Endothelial cell of umbilical vein (primary cell): ENCODE measurements at regions not wholly inside any gene's neighbourhood (a gene's known extent, or its start where the extent isn't known, plus 50 kb on each side); places are given as distances from the start of the nearest gene placed in this dataset.

Source experiments
- BruUV-seq: library from RNA; stranded (reverse); fragments of 400-500 nt; replicated peaks from 2 replicates; lab custom pipeline; 2021; lab: Mats Ljungman, UMichigan
- CTCF ChIA-PET: fragments of 300-600, 350-600 bp; sonication (Branson Sonifier 250); formaldehyde crosslinking; loops from one replicate; lab custom pipeline; 2021; ENCODE audit warnings: antibody characterized with exemption, inconsistent platforms; lab: Charles Lee
- POLR2A ChIA-PET: fragments of 300-600, 350-600 bp; sonication (Branson Sonifier 250); formaldehyde crosslinking; loops from one replicate; lab custom pipeline; 2021; ENCODE audit warnings: antibody characterized with exemption, inconsistent platforms; lab: Charles Lee
- DNase-seq: peaks from one replicate; pipeline ENCODE4 v3.0.0-alpha.2; 2011; ENCODE audit warnings: low read depth, low spot score
- FAIRE-seq: peaks from 2 replicates; lab custom pipeline; 2011; peaks lifted over from hg19 to GRCh38; lab: Jason Lieb, UNC
- H2AFZ ChIP-seq: 2 replicates; pipeline ENCODE4 v1.6.0; 2012; ENCODE audit warnings: low read depth, low read length, control low read depth, inconsistent platforms
- H3K27ac ChIP-seq: 2 replicates; pipeline ENCODE4 v1.5.1; 2011; ENCODE audit warnings: low read depth, mild to moderate bottlenecking, control low read depth, low read length, moderate library complexity; ENCODE audit not compliant: insufficient read depth
- H3K27me3 ChIP-seq, 2 experiments: 2 replicates each; pipeline versions ENCODE4 v1.6.0 to v1.6.1; 2011; ENCODE audit warnings: low read length in 2 of 2, mixed read lengths in 1 of 2; ENCODE audit not compliant: control insufficient read depth in 2 of 2, insufficient read depth in 2 of 2
- H3K36me3 ChIP-seq, 2 experiments: 2 replicates in 1 of 2; 3 replicates in 1 of 2; pipeline ENCODE4 v1.5.1; 2011; ENCODE audit warnings: low read length in 2 of 2, mild to moderate bottlenecking in 1 of 2, moderate library complexity in 1 of 2; ENCODE audit not compliant: control insufficient read depth in 2 of 2, insufficient read depth in 2 of 2; ENCODE audit errors: extremely low read depth in 1 of 2
- H3K4me1 ChIP-seq: 3 replicates; pipeline ENCODE4 v1.5.1; 2011; ENCODE audit warnings: mild to moderate bottlenecking, low read length; ENCODE audit not compliant: control insufficient read depth, insufficient read depth; ENCODE audit errors: extremely low read depth
- H3K4me2 ChIP-seq: 2 replicates; pipeline ENCODE4 v1.6.1; 2011; ENCODE audit warnings: low read length, control low read depth, mixed read lengths; ENCODE audit not compliant: insufficient read depth
- H3K4me3 ChIP-seq, 3 experiments: fragments of 200-600 bp in 1 of 3; sonication (generic), shearing (Covaris generic) in 1 of 3; replicated peaks in 1 of 3; 2 replicates each; pipeline ENCODE4 v1.5.1; 2011 to 2016; ENCODE audit warnings: control low read depth in 3 of 3, low read length in 3 of 3, mild to moderate bottlenecking in 2 of 3, inconsistent platforms in 1 of 3, low read depth in 1 of 3, moderate library complexity in 1 of 3; ENCODE audit not compliant: insufficient read depth in 1 of 3
- H3K79me2 ChIP-seq: 2 replicates; pipeline ENCODE4 v1.6.0; 2012; ENCODE audit warnings: low read length, inconsistent platforms; ENCODE audit not compliant: control insufficient read depth, insufficient read depth
- H3K9ac ChIP-seq: replicated peaks from 2 replicates; pipeline ENCODE3; 2011; ENCODE audit warnings: low read length, control low read depth; ENCODE audit not compliant: insufficient read depth; ENCODE audit errors: extremely low read depth
- H3K9me1 ChIP-seq: replicated peaks from 3 replicates; pipeline ENCODE4 v1.6.0; 2011; ENCODE audit warnings: mild to moderate bottlenecking, low read length; ENCODE audit not compliant: control insufficient read depth, insufficient read depth; ENCODE audit errors: extremely low read depth
- H3K9me3 ChIP-seq: replicated peaks from 2 replicates; pipeline ENCODE4 v1.5.1; 2012; ENCODE audit warnings: low read length, inconsistent platforms; ENCODE audit not compliant: control insufficient read depth, insufficient read depth
- H4K20me1 ChIP-seq: replicated peaks from 2 replicates; pipeline ENCODE3; 2011; ENCODE audit warnings: mild to moderate bottlenecking, low read length; ENCODE audit not compliant: control insufficient read depth, insufficient read depth; ENCODE audit errors: extremely low read depth
- EZH2 ChIP-seq: IDR thresholded peaks from 2 replicates; pipeline ENCODE4 v1.6.1; 2012; ENCODE audit warnings: borderline replicate concordance, low read depth, mild to moderate bottlenecking, moderate library complexity, low read length, inconsistent platforms; ENCODE audit not compliant: severe bottlenecking
- GATA2 ChIP-seq: IDR thresholded peaks from 2 replicates; pipeline ENCODE4 v1.7.0; 2011; ENCODE audit warnings: low read depth, mild to moderate bottlenecking, moderate library complexity, mixed read lengths, low read length; ENCODE audit not compliant: insufficient read length, insufficient read depth
- JUN ChIP-seq: IDR thresholded peaks from 2 replicates; pipeline ENCODE4 v1.6.1; 2011; ENCODE audit warnings: borderline replicate concordance, low read depth; ENCODE audit not compliant: insufficient read length, insufficient read depth
- MYC ChIP-seq: IDR thresholded peaks from one replicate; pipeline ENCODE4 v1.6.1; 2011; ENCODE audit warnings: mild to moderate bottlenecking, low read depth, low read length
- POLR2A ChIP-seq: IDR thresholded peaks from 2 replicates; pipeline ENCODE4 v1.6.1; 2012; ENCODE audit warnings: low read depth, mild to moderate bottlenecking, control low read depth, low read length
- POLR2AphosphoS5 ChIP-seq: IDR thresholded peaks from 2 replicates; pipeline ENCODE4 v1.6.1; 2012; ENCODE audit warnings: low read depth, mild to moderate bottlenecking, control low read depth, low read length, moderate library complexity; ENCODE audit not compliant: insufficient read depth
- dilution Hi-C: fragments of 300-500 bp; cut with MboI; formaldehyde crosslinking; loops from one replicate; pipeline ENCODE4 v1.15.0; 2019; ENCODE audit warnings: low sequenced_read_pairs; ENCODE audit not compliant: extremely low pct_ligation_motif_present
- intact Hi-C: fragments of 100-400 bp; cut with micrococcal nuclease; formaldehyde crosslinking; loops from one replicate; pipeline ENCODE4 v1.10.0; 2022
- TF ChIP-seq, protein P1 (sequence below), 2 donors: IDR thresholded peaks; 1 replicate in 1 of 2; 2 replicates in 1 of 2; pipeline ENCODE4 v1.5.1; 2011; ENCODE audit warnings: low read length in 2 of 2, mild to moderate bottlenecking in 2 of 2, moderate library complexity in 2 of 2, control low read depth in 1 of 2, inconsistent platforms in 1 of 2, low read depth in 1 of 2; ENCODE audit not compliant: insufficient read depth in 1 of 2; ENCODE audit errors: extremely low read depth in 1 of 2
- TF ChIP-seq, protein P2 (sequence below): IDR thresholded peaks from 2 replicates; pipeline ENCODE4 v1.6.1; 2011; ENCODE audit not compliant: insufficient read depth, insufficient read length

DNA sequence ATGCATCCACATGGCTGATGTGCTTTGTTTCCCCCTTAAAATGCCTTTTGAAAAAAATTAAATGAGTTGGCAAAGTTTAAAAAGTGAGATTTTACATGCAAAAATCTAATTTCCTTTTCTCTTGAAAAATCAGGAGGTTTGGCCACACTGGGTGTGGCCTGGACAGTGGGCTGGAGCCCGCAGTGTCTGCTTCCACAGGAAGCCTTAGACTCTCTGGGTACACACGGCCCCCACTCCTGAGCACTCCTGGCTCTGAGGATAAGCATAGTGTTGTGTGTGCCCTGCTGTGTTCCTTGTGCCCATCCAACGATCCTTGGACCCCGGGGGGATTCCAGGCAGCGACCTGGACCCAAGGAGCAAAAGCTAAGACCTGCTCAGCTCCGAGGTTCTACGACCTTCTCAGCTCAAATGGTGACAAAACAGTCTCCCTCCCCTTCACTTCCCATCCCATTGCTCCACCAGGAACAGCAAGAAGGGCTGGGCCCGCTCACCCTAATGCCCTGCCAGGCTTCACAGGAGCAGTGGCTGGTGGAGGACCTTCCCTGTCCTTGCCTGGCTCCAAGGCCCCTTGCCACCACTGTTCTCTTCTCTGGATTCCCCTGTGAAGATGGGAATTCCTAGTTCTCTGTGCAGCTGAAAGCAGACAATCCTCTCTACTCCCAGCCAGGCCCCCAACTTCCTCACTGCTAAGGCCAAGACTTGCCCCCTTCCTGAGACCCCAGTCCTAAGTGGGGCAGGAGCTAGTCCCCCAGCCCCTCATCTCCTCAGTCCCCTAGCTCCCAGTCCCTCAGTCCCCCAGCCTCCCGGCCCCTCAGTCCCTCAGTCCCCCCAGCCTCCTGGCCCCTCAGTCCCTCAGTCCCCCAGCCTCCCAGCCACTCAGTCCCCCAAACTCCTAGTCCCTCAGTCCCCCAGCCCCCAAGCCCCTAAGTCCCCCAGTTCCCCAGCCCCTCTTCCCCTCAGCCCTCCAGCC is 395.8 kb downstream of the PTPRU start:
- Histone ChIP-seq H3K27ac (no peak overlapping the region), H3K36me3 (no peaks in the 10 kb centered on the region), H3K9me3 (no peaks in the 10 kb centered on the region), H3K27me3 (no peaks in the 10 kb centered on the region), H3K9ac (no peak overlapping the region), H2AFZ (no peak overlapping the region), H3K4me1 (no peaks in the 10 kb centered on the region), H4K20me1 (no peaks in the 10 kb centered on the region), H3K4me2 (no peak overlapping the region), H3K9me1 (no peaks in the 10 kb centered on the region), H3K79me2 (no peaks in the 10 kb centered on the region), H3K4me3 (no peak overlapping the region)
- no peak for DNase-seq
- intact Hi-C loops (no loop called here), dilution Hi-C loops (no loop called here)
- TF ChIP-seq MYC (no peak), POLR2AphosphoS5 (no peak), POLR2A (no peak), EZH2 (no peak), JUN (no peak), GATA2 (no peak)
- TF ChIP-seq, protein P1, sequence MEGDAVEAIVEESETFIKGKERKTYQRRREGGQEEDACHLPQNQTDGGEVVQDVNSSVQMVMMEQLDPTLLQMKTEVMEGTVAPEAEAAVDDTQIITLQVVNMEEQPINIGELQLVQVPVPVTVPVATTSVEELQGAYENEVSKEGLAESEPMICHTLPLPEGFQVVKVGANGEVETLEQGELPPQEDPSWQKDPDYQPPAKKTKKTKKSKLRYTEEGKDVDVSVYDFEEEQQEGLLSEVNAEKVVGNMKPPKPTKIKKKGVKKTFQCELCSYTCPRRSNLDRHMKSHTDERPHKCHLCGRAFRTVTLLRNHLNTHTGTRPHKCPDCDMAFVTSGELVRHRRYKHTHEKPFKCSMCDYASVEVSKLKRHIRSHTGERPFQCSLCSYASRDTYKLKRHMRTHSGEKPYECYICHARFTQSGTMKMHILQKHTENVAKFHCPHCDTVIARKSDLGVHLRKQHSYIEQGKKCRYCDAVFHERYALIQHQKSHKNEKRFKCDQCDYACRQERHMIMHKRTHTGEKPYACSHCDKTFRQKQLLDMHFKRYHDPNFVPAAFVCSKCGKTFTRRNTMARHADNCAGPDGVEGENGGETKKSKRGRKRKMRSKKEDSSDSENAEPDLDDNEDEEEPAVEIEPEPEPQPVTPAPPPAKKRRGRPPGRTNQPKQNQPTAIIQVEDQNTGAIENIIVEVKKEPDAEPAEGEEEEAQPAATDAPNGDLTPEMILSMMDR (IDR thresholded peaks at IDR 0.05; ENCODE audit: extremely low read depth in 1 of 2, insufficient read depth in 1 of 2, low read depth in 1 of 2, low read length in 2 of 2) = no peak
- TF ChIP-seq, protein P2, sequence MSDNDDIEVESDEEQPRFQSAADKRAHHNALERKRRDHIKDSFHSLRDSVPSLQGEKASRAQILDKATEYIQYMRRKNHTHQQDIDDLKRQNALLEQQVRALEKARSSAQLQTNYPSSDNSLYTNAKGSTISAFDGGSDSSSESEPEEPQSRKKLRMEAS = no peak
- no peak for FAIRE-seq
- ChIA-PET CTCF (no interaction called here), POLR2A (no interaction called here)
- no TSS peak for BruUV-seq
